GM18909 (cell line): ENCODE measurements at regions not wholly inside any gene's neighbourhood (a gene's known extent, or its start where the extent isn't known, plus 50 kb on each side); places are given as distances from the start of the nearest gene placed in this dataset.
A peak's percentile ranks its signal among the peaks of the same experiment; 100 is the strongest.

Experiments
- ATAC-seq: cut with Tn5 transposase; IDR thresholded peaks from one replicate; pipeline ENCODE4 v1.9.1; 2021; ENCODE audit warnings: mild to moderate bottlenecking; ENCODE audit not compliant: unreplicated experiment, poor library complexity

- no peak for ATAC-seq
Observed at GRCh38 chr3:106542101-106542769, 673.4 kb upstream of the CBLB start.

- no peak for ATAC-seq
Observed at GRCh38 chr3:106552351-106553043, 683.7 kb upstream of the CBLB start.

GRCh38 chr3:106560451-106560966 lies 691.7 kb upstream of the CBLB start:
- no peak for ATAC-seq

GRCh38 chr3:106566277-106566676 lies 697.5 kb upstream of the CBLB start:
- peak; percentile 97 for ATAC-seq

GRCh38 chr3:106570426-106570825 lies 701.6 kb upstream of the CBLB start:
- ATAC-seq: no peak

- ATAC-seq: no peak
Observed at GRCh38 chr3:106573605-106574004, 704.8 kb upstream of the CBLB start.

GRCh38 chr3:106575029-106575428 lies 706.2 kb upstream of the CBLB start:
- ATAC-seq: no peak

GRCh38 chr3:106577241-106577640 lies 708.4 kb upstream of the CBLB start:
- ATAC-seq: no peak

GRCh38 chr3:106578911-106579310 lies 710.1 kb upstream of the CBLB start:
- no peak for ATAC-seq

GRCh38 chr3:106582151-106582550 lies 713.3 kb upstream of the CBLB start:
- ATAC-seq: no peak

GRCh38 chr3:106587551-106587950 lies 718.7 kb upstream of the CBLB start:
- ATAC-seq: no peak

GRCh38 chr3:106588739-106589138 lies 719.9 kb upstream of the CBLB start:
- ATAC-seq: no peak

GRCh38 chr3:106589311-106589942 lies 720.6 kb upstream of the CBLB start:
- no peak for ATAC-seq

- no peak for ATAC-seq
Observed at GRCh38 chr3:106590216-106590615, 721.4 kb upstream of the CBLB start.

- ATAC-seq: no peak
Observed at GRCh38 chr3:106593381-106593780, 724.6 kb upstream of the CBLB start.

GRCh38 chr3:106609666-106610301 lies 741.0 kb upstream of the CBLB start:
- peak; percentile 82 for ATAC-seq

GRCh38 chr3:106610362-106610959 lies 741.6 kb upstream of the CBLB start:
- no peak for ATAC-seq

- ATAC-seq: no peak
Observed at GRCh38 chr3:106611116-106611515, 742.3 kb upstream of the CBLB start.

- no peak for ATAC-seq
Observed at GRCh38 chr3:106611841-106612240, 743.0 kb upstream of the CBLB start.

GRCh38 chr3:106616556-106616955 lies 747.7 kb upstream of the CBLB start:
- ATAC-seq: no peak

- ATAC-seq: no peak
Observed at GRCh38 chr3:106617276-106617675, 748.5 kb upstream of the CBLB start.
